ENCODE measurements at regions not wholly inside any gene's neighbourhood (a gene's known extent, or its start where the extent isn't known, plus 50 kb on each side); places are given as distances from the start of the nearest gene placed in this dataset.
"Not testable (repeated sequence)": the region's sequence is repeated elsewhere in the genome, so short reads cannot be mapped to it uniquely, and the experiment has no call there.

- Mint-ChIP-seq H3K9me3 (no peaks in the 10 kb centered on the region), H3K27ac (no peak overlapping the region), H3K4me3 (no peak overlapping the region), H3K36me3 (ENCODE audit: insufficient read depth in 1 of 3, low read depth in 3 of 3) (no peaks in the 10 kb centered on the region), H3K27me3 (ENCODE audit: low read depth) (no peaks in the 10 kb centered on the region), H3K4me1 (no peaks in the 10 kb centered on the region)
- Histone ChIP-seq H4K91ac (ENCODE audit: insufficient read length, low read depth, low read length) (no peak overlapping the region), H2BK15ac (ENCODE audit: low read depth, low read length) (no peak overlapping the region), H3K4me1 (ENCODE audit: insufficient read depth, low read length) (no peaks in the 10 kb centered on the region), H4K8ac (replicated peaks; ENCODE audit: insufficient read length, low read depth, low read length) (no peak overlapping the region), H3K23ac (ENCODE audit: insufficient read length, low read depth, low read length) (no peak overlapping the region), H3K14ac (ENCODE audit: insufficient read depth, low read length) (no peak overlapping the region), H4K5ac (ENCODE audit: insufficient read length, low read depth, low read length) (no peak overlapping the region), H4K20me1 (ENCODE audit: control insufficient read depth, insufficient read depth, insufficient read length) (no peaks in the 10 kb centered on the region), H3K23me2 (ENCODE audit: insufficient read length, low read depth, low read length, poor library complexity, severe bottlenecking) (no peaks in the 10 kb centered on the region), H2AFZ (ENCODE audit: low read length) (no peak overlapping the region), H2BK5ac (ENCODE audit: insufficient read length, low read length) (no peak overlapping the region), H3K9me3 (ENCODE audit: control insufficient read depth, low read depth, low read length) (no peaks in the 10 kb centered on the region), H3T11ph (ENCODE audit: low read length) (no peak overlapping the region), H3K27ac (ENCODE audit: insufficient read length, low read depth, low read length) (no peak overlapping the region), H3K9ac (ENCODE audit: extremely low read depth, insufficient read length, low read length) (no peak overlapping the region), H3K27me3 (ENCODE audit: insufficient read depth, low read length) (no peaks in the 10 kb centered on the region), H3K4me2 (ENCODE audit: insufficient read depth, insufficient read length, low read length) (no peak overlapping the region), H3K4ac (ENCODE audit: low read depth, low read length) (no peak overlapping the region), H2BK120ac (ENCODE audit: low read depth, low read length, poor library complexity, severe bottlenecking) (no peak overlapping the region), H2BK20ac (ENCODE audit: low read depth, low read length, poor library complexity, severe bottlenecking) (no peak overlapping the region), H2AK5ac (ENCODE audit: insufficient read length, low read length) (no peak overlapping the region), H3K79me2 (ENCODE audit: insufficient read depth, low read length) (no peaks in the 10 kb centered on the region), H3K56ac (ENCODE audit: insufficient read length, low read depth, low read length) (no peak overlapping the region), H2BK12ac (ENCODE audit: insufficient read length, low read depth, low read length) (no peak overlapping the region), H3K79me1 (ENCODE audit: insufficient read depth, low read depth, low read length, poor library complexity, severe bottlenecking) (no peaks in the 10 kb centered on the region), H3K18ac (ENCODE audit: insufficient read length, low read depth, low read length) (no peak overlapping the region)
- no peak for DNase-seq
- WGBS (ENCODE audit: extremely low coverage, insufficient read length, low lambda C conversion rate), result no CpG with 5 or more reads among the region's 24 CpGs
- no peak for TF ChIP-seq CTCF (conservative IDR thresholded peaks at IDR 0.05)
These were observed 422.3 kb upstream of the AKR1E2 start for GRCh38 chr10:4403638-4404252.

GRCh38 chr10:4401080-4401479, 424.9 kb upstream of the AKR1E2 start:
- not testable (repeated sequence) for H3K36me3 Mint-ChIP-seq (ENCODE audit: insufficient read depth in 1 of 3, low read depth in 3 of 3); H2BK12ac ChIP-seq (ENCODE audit: insufficient read length, low read depth, low read length); H3K56ac ChIP-seq (ENCODE audit: insufficient read length, low read depth, low read length); H4K5ac ChIP-seq (ENCODE audit: insufficient read length, low read depth, low read length); H3K27me3 ChIP-seq (ENCODE audit: insufficient read depth, low read length); H3K9me3 ChIP-seq (ENCODE audit: control insufficient read depth, low read depth, low read length); H3K14ac ChIP-seq (ENCODE audit: insufficient read depth, low read length); H3K18ac ChIP-seq (ENCODE audit: insufficient read length, low read depth, low read length); H2AK5ac ChIP-seq (ENCODE audit: insufficient read length, low read length); DNase-seq; H2BK5ac ChIP-seq (ENCODE audit: insufficient read length, low read length); H3K4ac ChIP-seq (ENCODE audit: low read depth, low read length); H3K9me3 Mint-ChIP-seq; H3K79me1 ChIP-seq (ENCODE audit: insufficient read depth, low read depth, low read length, poor library complexity, severe bottlenecking); H3K27me3 Mint-ChIP-seq (ENCODE audit: low read depth); H4K20me1 ChIP-seq (ENCODE audit: control insufficient read depth, insufficient read depth, insufficient read length); H3K4me1 Mint-ChIP-seq; H3K27ac ChIP-seq (ENCODE audit: insufficient read length, low read depth, low read length); H3T11ph ChIP-seq (ENCODE audit: low read length); H3K27ac Mint-ChIP-seq; H3K4me3 Mint-ChIP-seq; H3K23me2 ChIP-seq (ENCODE audit: insufficient read length, low read depth, low read length, poor library complexity, severe bottlenecking); H2AFZ ChIP-seq (ENCODE audit: low read length); H2BK20ac ChIP-seq (ENCODE audit: low read depth, low read length, poor library complexity, severe bottlenecking); H3K79me2 ChIP-seq (ENCODE audit: insufficient read depth, low read length); H3K9ac ChIP-seq (ENCODE audit: extremely low read depth, insufficient read length, low read length); H3K4me1 ChIP-seq (ENCODE audit: insufficient read depth, low read length); H2BK15ac ChIP-seq (ENCODE audit: low read depth, low read length); H3K23ac ChIP-seq (ENCODE audit: insufficient read length, low read depth, low read length); H2BK120ac ChIP-seq (ENCODE audit: low read depth, low read length, poor library complexity, severe bottlenecking); H4K91ac ChIP-seq (ENCODE audit: insufficient read length, low read depth, low read length); H3K4me2 ChIP-seq (ENCODE audit: insufficient read depth, insufficient read length, low read length); H4K8ac ChIP-seq (replicated peaks; ENCODE audit: insufficient read length, low read depth, low read length)
- WGBS (ENCODE audit: extremely low coverage, insufficient read length, low lambda C conversion rate), result no CpG with 5 or more reads among the region's 4 CpGs
